NCI-H460 (cell line): ENCODE measurements at regions not wholly inside any gene's neighbourhood (a gene's known extent, or its start where the extent isn't known, plus 50 kb on each side); places are given as distances from the start of the nearest gene placed in this dataset.

Experiments
- DNase-seq: peaks from one replicate; pipeline ENCODE4 v3.0.0-alpha.2; 2016; ENCODE audit warnings: low read depth; ENCODE audit errors: extremely low read depth

DNA sequence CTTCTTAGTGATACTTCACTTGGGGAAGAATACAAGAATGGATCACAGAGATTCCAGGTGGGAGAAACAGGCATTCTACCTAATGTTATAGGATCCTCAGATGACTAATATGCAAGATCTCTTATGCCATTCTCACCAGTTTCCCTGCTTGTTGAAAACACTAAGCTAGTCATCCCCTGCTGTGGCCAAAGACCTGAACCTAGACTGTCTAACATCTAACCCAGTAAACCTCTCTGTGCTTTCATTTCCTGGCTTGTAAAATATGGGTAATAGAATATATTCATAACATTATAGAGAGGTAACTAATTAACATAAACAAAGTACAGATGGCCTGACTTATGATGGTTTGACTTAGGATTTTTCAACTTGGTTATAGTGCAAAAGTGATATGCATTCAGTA, 776.3 kb downstream of the TUSC7 start:
- DNase-seq, result no peak

DNA sequence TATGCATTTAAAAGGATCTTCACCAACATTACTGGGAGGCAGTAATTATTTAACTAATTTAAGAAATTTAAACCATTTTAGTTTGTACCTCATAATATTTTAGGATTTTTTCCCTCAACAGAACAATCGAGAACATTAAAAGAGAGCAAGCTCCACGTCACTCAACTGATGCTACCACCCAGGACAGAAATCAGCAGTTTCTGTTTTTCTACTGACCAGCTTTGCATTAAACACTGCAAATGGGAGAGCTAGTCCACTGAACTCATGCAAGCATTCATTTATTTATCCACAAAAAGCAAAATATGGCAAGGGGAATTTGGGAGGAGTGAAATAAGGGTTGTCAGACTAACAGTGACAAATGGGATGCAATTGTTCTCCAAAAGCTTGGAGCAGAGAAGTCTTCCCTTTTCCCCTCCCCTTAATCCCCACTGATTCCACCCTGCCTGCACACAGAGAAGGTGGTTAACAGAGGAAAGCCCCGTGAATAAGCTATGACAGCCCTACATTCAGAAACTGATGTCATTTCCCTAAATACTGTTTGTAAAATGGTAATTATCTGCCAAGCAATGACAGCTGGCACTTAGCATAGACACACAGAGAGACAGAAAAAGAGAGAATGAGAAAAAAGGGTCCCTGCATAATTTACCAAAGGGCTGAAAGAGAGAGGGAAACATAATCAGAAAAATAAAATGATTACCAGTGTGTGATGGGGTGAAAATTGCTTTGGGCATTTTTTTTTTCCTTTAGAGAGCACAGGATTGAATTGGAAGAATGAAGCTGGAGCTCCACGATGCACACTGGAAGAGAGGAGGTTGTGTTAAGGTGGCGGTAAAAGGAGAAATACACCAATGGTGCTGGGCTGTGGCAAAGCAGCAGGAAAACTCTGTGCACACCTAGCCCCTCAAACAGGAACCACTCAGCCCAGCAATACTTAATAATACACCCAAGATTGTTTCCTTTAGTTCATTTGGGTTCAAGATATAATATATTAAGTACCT, 777.4 kb downstream of the TUSC7 start:
- DNase-seq, result no peak

- DNase-seq, result no peak
Observed at GRCh38 chr3:117488983-117489382, 779.4 kb downstream of the TUSC7 start.

GRCh38 chr3:117489663-117490079, 780.1 kb downstream of the TUSC7 start:
- DNase-seq, result no peak

DNA sequence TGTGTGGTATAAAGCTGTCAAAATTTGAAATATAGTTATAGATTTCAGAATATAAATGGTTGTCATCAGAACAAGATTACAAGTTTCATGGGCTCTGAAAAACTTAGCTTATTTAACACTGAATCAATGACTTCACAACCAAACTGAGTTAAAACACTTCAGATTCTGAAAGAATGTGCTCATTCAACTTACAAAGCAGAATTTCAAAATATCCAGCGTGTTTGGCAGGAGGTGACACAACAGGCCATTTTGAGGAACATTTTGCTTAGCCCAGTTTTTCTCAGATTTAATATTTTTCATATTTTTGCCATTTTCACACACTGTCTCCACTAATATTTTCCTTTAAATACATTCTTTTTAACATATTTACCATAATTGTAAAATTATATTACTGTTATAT, 781.1 kb downstream of the TUSC7 start:
- DNase-seq, result no peak

DNA sequence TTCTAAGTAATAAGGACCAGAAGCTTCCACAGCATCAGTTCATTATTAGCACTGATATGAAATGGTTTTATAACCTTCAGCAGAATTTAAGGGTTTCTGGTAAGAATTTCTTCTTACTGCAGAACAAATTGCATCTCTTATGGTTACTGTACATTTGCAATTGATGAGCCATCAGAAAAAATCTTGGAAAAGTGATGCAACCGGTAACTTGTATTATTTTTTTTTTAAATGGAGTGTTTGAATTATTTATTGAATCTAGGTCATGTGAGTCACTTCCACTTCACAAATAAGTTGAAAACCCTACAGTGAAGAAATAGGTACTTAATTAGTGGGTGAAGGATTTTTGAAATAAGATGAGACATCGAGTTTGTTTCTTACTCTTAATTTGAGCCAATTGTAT, 786.0 kb downstream of the TUSC7 start:
- DNase-seq, result no peak

GRCh38 chr3:117499189-117499870, 789.8 kb downstream of the TUSC7 start:
- no peak for DNase-seq

DNA sequence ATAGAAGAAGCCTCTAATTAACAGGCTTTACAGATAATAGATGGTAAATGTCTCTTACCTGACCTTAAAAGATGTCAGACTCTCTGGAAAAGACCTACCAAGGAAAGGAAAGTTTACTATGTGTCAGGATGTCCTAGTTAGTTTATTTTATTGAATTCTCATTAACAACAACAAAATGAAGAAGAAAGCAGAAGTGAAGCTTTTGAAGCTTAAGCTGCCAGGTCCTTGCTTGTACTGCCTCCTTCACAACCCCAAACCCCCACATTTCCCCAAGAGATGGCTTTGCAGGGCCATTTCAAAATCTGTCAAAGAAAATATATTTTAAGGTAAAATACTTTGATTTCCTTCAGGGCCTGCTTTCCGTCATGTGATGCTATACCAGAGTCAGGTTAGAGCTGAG, 798.4 kb downstream of the TUSC7 start:
- DNase-seq, result no peak

DNA sequence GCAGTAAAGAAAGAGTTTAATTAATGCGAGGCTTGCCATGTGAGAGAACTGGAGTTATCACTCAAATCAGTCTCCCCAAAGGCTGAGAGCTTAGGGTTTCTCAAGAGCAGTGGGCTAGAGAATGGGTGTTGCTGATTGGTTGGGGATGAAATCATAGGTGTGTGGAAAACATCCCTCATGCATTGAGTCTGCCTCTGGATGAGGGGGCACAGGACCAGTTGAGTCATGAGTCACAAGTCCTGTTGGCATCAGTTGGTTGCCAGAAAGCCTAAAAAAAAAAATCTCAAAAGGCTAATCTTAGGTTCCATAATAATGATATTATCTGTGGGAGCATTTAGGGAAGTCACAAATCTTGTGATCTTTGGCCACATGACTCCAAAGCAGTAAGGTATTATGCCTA, 800.3 kb downstream of the TUSC7 start:
- DNase-seq, result no peak

GRCh38 chr3:117510396-117510795, 800.8 kb downstream of the TUSC7 start:
- DNase-seq, result no peak

- DNase-seq, result no peak
Observed at GRCh38 chr3:117512975-117513374, 803.4 kb downstream of the TUSC7 start.

- no peak for DNase-seq
Observed at GRCh38 chr3:117515309-117515708, 805.7 kb downstream of the TUSC7 start.

- DNase-seq, result peak; percentile 64
Observed at GRCh38 chr3:117518364-117518763, 808.8 kb downstream of the TUSC7 start.

- DNase-seq, result no peak
Observed at GRCh38 chr3:117519776-117520175, 810.2 kb downstream of the TUSC7 start.

DNA sequence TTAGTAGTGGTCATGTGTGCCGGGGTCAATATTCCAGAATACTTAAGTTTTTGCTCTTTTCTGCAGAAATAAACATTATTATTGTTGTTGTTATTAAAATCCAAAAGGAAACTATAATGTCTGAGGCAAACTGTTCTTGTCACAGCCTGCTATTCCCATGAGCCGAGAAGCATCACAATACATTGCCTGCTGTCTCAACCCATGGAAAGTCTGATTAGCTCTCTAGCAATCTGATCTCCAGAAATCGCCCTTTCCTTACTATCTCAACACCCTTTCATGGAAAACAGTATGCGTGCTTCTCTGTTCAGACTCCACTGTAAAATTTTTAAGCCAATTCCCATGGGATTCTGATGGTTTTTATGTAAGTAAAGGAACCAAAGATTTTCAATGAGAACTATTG, 811.0 kb downstream of the TUSC7 start:
- no peak for DNase-seq

DNA sequence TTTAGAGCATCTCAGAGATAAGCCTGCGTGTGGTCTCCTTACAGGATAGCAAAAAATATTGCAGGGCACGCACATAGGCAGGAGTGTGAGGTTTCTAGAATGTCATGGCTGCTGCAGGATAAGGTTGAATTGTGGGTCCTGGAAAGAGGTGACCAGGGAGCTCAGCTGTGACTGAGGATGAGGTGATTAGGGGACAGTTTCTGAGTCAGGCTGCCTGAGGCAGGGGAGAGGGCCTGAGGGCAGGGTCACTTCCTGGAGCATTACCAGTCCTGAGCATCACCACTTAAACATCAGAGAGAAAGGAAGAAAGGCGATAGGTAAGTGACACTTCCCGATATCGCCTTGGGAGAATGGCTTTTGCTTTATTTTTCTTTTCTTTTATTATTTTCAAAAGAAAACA, 813.8 kb downstream of the TUSC7 start:
- DNase-seq, result no peak

- peak; percentile 1 for DNase-seq
Observed at GRCh38 chr3:117524890-117525289, 815.3 kb downstream of the TUSC7 start.

DNA sequence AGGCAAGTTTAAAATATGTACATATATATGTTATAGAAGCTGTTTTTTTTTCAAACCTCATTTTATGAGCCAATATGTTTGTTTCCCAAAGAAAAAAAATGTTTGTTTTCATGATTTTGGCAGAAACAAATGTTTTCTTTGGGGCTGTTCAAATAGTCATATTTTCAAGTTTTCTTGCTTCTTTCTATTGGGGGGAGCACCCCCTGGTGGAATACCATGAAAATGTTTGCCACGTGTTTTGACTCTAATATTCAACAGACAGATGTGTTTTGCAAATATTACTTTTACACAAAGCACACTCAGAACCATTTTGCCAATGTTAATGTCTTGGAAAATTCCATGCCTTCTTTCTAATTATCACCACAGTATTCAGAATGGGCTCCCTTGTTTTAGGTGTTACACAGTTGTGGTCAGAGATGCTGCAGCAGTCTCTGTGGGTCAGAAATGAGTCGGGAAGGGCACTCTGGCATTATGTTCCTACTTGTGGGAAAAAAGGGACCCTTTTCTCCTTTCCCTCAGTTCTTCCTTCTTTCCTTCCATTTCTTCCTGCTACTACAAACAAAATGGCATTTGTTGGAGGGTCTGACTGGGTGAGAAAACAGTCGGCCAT, 817.0 kb downstream of the TUSC7 start:
- peak; percentile 33 for DNase-seq

DNA sequence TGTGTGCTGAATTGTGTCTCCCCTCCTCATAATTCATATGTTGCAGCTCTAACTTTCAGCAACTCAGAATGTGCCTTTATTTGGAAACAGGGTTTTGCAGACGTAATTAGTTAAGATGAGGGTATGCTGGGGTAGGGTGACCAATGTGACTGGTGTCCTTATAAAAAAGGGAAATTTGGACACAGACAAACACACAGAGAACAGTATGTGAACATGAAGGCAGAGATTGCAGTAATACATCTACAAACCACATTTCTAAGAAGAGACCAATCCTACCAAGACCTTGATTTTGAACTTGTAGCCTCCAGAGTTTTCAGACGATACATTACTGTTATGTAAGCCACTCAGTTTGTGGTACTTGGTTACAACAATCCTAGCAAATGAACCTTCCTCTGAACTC, 817.8 kb downstream of the TUSC7 start:
- DNase-seq, result no peak

- DNase-seq, result no peak
Observed at GRCh38 chr3:117528688-117529087, 819.1 kb downstream of the TUSC7 start.

GRCh38 chr3:117531078-117531767, 821.6 kb downstream of the TUSC7 start:
- DNase-seq, result no peak
